Dedifferentiated amniotic fluid mesenchymal stem cell (primary cell): ENCODE measurements at regions not wholly inside any gene's neighbourhood (a gene's known extent, or its start where the extent isn't known, plus 50 kb on each side); places are given as distances from the start of the nearest gene placed in this dataset.
"Not testable (repeated sequence)": the region's sequence is repeated elsewhere in the genome, so short reads cannot be mapped to it uniquely, and the experiment has no call there.

Experiments used
- DNase-seq: peaks from one replicate; pipeline ENCODE4 v3.0.0-alpha.2; 2016; ENCODE audit errors: extremely low spot score

DNA sequence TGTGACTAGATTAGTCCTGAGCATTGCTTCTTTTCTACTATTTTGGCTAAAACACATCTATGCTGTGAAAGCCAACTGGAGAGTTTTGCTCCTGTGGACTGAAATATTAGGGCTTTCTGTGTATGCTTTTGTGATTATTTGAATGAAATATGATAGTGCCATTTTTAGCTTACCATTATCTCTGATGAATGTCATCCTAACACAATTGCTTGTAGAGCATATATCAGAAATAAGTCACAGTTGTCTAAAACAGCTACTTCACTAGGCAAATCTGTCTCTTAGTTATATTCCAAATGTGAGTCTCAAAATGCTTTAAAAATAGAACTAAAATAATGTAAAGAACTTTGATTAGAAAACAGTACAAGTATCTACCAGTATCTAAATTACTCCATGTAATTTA, 401.4 kb upstream of the PTCHD4 start:
- DNase-seq: no peak

DNA sequence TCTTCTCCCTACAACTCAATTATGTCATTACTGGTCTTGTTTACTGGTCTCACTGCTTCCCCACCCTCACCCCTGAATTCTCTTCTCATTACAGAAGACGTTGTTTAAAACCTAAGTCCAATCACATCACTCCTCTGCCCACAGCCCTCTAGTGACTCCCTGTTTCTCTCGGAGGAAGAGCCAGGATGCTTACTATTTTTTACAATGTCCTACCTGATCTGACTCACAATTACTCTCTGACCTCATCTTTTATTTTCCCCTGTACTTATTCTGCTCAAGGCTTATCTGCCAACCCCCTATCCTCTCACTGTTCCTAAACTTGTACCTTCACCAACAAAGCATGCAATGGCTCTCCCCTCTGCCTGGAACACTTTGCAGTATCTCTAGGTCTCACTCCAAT, 400.4 kb upstream of the PTCHD4 start:
- DNase-seq: no peak

- DNase-seq: no peak
Observed at GRCh38 chr6:48505621-48506020, 394.6 kb upstream of the PTCHD4 start.

- not testable (repeated sequence) for DNase-seq
Observed at GRCh38 chr6:48493432-48493831, 382.4 kb upstream of the PTCHD4 start.

DNA sequence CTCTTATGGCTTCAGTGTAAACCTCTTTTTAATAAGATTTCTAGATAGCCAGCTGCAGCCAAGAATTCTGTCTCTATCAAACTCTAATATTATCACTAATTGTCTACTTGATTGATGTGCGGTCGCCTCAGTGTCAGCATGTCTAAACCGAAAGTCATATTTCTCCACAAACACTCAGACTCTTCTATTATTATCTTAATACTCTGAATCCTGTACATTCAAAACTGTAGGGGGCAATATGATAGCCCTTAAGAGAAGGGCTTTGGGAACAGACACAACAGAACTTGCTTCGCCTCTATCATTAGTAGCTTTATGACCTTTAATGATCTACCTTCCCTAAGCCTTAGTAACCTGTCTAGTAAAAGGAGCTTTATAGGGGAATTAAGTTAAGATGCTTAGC, 379.7 kb upstream of the PTCHD4 start:
- no peak for DNase-seq

GRCh38 chr6:48486876-48487275, 375.9 kb upstream of the PTCHD4 start:
- DNase-seq: no peak

- DNase-seq: no peak
Observed at GRCh38 chr6:48486373-48486772, 375.4 kb upstream of the PTCHD4 start.

DNA sequence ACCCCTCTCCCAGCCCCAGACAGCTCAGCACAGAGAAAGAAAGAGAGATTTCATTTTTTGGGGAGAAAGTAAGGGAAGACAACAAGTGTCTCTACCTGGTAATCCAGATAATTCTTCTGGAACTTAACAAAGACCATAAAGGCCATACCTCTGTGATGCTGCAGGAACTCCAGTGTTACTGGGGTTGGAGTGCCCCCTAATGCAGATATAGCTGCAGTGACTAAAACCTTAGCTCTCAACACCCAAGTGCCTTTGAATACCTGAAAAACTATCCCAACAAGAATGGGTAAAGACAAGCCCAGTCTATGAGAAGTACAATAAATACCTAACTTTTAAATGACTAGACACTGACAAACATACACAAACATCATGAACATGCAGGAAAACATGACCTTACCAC, 365.3 kb upstream of the PTCHD4 start:
- DNase-seq: no peak

- DNase-seq: no peak
Observed at GRCh38 chr6:48475275-48475674, 364.3 kb upstream of the PTCHD4 start.

DNA sequence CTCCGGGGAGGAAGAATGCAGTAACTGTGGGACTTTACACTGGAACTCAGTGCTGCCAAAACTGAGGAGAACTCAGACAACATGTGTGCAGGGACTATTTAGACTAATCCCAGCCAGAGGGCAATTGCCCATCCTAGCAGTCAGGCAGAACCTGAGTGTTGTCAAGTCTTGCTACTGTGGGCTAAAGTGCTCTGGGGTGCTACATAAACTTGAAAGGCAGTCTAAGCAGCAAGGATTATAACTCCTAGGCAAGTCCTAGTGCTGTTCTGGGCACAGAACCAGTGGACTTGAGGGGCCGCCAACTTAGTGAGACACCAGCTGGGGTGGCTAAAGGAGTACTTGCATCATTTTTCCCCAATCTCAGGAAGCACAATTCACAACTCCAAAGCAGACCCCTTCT, 363.8 kb upstream of the PTCHD4 start:
- no peak for DNase-seq

DNA sequence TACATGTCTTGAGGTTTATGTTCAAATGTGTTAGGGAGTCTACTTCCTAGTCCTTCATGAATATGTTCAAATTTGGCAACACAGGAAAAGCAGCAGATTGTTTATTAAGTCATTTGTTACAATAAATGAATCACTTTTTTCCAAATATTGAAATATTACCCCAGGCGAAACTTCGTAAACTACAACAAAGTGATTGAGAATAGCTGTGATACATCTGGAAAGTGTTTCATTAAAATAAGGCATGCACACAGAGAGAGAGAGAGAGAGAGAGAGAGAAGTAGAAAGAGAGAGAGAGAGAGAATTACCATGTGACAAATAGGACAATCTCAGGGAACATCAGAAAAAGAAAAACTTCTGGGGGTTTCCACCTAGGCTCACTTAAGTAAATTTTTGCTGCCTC, 363.1 kb upstream of the PTCHD4 start:
- no peak for DNase-seq

DNA sequence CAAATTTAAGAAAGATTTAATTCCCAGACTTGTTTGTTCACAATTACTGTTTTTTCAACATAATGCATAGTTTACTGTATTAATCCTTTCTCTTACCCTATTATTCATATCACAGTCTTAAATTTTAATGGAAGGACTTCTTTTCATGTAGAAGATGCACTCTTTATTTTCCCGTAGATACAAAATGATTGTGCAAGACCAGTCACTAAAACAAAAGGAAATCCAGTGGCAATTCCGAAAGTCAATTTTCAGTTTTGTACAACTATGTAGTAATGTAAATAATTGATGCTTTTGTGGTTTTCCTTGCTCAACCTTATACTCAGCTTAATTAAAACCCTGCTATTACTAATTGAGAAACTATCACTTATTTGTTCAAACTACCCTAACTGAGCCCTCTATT, 361.5 kb upstream of the PTCHD4 start:
- no peak for DNase-seq

DNA sequence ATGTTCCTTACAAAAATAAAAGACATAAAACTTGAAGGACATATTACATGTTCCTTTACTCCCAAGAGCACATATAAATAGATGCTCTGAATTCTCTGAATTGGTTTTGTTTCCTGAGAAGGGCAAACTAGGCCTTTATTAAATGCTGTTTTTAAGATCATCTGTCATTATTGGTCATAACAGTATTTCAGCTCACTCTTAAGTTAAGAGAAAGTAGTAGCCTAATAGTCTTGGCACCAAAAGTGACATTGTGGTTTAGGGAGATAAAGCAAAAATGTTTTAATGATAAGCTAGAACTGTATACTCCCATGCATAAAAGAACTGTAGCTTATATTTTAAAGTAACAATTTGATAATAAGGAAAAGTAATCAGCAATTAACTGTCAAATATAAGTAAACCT, 361.1 kb upstream of the PTCHD4 start:
- DNase-seq: no peak

- DNase-seq: no peak
Observed at GRCh38 chr6:48471326-48471725, 360.3 kb upstream of the PTCHD4 start.

DNA sequence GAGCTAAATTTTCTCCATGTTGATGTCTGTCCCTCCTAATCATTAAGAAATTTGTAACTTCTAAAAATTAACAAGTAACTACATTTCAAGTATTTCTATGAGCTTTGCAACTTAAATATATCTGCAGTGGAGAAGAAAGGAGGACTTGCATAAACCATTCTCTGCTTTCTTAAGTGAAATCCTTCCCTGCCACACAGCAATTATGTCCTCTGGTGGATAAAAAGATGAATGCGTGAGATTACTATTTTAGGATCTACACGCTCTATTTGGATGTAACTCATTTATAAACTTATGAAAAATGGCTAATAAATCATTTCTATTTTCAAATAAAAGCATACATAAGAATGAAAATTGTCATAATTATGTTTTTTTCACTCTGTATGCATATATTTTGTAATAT, 338.0 kb upstream of the PTCHD4 start:
- DNase-seq: no peak

GRCh38 chr6:48447251-48447650, 336.3 kb upstream of the PTCHD4 start:
- no peak for DNase-seq

DNA sequence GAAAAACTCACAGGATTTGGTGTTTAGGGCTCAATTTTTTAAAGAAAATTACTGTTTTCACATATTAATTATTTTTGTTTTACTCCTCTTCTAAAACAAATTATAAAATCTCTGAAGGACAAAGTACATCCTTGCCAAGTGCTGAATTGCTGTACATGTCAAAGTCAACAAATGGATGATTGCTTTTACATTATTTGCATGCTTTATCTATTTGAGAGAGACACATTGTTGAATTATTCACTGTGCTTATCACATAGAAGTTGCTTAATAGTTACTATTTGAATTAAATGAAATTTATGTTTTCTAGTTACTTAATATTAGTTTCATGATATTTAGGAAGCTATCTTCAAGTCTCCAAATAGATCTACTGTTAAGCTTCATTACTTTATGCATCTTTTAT, 318.6 kb upstream of the PTCHD4 start:
- no peak for DNase-seq

GRCh38 chr6:48429021-48429420, 318.0 kb upstream of the PTCHD4 start:
- no peak for DNase-seq

DNA sequence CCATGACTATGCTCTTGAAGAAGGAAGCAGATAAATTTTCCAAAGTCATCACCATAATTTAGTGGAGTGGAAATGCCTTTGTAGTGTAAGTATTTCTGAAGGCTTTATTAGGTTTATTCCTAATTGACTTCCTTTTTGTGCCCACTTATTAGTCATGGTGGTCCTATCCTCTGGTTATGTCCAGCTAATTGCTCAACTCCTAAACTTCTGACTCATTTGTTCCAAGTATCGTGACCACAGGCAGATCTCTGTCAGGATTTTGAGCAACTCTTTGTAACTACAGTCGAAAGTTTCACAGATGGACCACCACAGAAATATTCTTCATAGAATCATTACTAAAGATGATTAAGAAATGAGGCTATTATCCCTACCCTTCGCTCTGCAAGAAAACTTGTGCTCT, 315.6 kb upstream of the PTCHD4 start:
- DNase-seq: peak; percentile 27

DNA sequence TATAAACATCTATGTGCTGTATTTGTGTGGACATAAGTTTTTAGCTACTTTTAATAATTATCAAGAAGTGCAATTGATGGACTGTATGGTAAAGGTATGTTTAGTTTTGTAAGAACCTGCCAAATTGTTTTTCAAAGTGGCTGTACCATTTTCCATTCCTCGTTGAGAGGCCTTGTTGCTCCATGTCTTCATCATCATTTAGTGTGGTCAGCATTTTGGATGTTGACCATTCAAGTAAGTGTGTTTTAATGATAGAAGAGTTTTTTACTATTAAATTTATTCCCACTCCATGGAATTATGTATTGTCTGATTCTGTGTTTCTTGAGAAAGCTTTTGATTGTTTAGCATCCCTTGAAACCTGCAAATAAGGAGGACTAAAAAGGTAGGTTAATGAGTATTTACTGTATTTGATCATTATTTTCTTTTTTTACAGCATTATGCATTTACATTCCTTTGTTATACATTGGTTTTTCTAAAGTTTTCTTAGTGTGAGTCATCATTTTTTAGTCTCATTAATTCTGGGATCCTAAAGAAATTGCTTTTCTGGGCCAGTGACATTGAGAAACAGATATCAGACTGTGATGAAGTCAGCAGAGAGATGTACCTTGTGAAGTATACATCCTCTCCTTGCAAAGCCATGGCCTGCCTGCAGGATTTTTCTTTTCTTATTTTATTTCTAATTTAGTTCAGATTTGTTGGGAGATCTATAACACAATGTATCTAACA, 312.8 kb upstream of the PTCHD4 start:
- no peak for DNase-seq

- no peak for DNase-seq
Observed at GRCh38 chr6:48419992-48420391, 309.0 kb upstream of the PTCHD4 start.

GRCh38 chr6:48417927-48418326, 306.9 kb upstream of the PTCHD4 start:
- DNase-seq: no peak

DNA sequence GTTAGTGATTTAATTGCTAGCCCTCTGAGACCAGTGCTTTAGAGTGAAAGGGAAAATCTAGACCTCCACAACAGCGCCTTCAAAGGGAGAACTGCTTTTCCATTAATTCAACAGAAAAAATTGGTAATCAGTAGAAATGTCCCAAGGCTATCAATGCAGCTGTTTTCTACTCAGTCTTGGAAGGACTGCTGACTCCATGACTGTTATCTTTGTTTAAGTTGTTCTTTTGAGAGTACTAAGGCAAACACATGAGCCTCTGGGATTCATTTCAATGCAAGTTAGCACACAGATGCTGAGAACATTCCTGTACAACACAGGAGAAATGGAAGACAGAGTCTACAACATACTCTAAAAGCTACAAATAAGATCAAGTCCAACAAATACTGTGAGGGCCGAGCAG, 301.7 kb upstream of the PTCHD4 start:
- DNase-seq: no peak

DNA sequence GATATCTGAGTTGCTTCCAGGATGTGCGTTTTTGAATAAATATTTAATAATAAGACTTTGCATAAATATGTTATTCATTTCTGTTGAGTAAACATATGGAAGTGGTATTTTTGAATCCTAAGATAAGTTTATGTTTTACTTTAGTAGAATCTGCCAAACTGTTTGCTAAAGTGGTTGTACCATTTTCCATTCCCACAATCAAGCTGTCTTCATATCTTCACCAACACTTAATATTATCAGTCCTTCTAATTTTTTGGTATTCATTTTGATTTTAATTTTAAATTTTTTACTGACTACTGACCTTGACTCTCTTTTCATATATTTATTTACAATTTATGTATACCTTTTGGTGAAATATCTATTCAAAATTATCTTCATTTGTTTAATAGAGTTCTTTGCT, 293.9 kb upstream of the PTCHD4 start:
- DNase-seq: no peak
